ENCODE measurements at regions not wholly inside any gene's neighbourhood (a gene's known extent, or its start where the extent isn't known, plus 50 kb on each side); places are given as distances from the start of the nearest gene placed in this dataset.

DNA sequence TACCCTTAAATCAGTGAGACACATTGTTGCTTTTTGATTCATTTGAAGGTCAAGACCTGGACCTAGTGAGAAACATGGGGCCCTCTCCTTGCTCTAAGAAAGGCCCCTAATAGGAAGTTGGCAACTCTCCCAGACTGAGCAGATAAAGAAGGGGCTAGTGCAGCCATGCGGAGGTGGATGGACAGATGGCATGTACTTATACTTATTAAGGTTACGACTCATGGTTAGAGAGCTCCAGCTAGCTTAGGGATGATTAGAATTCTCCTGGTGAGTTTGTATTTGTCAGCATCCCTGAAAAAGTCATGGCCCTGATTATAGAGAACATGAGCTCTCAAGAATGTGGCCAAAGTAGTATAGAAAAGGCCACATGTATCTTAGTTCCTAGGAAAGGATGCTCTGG, 112.1 kb upstream of the BDNF start:
- TF ChIP-seq, protein P1, sequence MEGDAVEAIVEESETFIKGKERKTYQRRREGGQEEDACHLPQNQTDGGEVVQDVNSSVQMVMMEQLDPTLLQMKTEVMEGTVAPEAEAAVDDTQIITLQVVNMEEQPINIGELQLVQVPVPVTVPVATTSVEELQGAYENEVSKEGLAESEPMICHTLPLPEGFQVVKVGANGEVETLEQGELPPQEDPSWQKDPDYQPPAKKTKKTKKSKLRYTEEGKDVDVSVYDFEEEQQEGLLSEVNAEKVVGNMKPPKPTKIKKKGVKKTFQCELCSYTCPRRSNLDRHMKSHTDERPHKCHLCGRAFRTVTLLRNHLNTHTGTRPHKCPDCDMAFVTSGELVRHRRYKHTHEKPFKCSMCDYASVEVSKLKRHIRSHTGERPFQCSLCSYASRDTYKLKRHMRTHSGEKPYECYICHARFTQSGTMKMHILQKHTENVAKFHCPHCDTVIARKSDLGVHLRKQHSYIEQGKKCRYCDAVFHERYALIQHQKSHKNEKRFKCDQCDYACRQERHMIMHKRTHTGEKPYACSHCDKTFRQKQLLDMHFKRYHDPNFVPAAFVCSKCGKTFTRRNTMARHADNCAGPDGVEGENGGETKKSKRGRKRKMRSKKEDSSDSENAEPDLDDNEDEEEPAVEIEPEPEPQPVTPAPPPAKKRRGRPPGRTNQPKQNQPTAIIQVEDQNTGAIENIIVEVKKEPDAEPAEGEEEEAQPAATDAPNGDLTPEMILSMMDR (IDR thresholded peaks at IDR 0.05; ENCODE audit: low read length) = no peak
- no peak for TF ChIP-seq EZH2 (optimal IDR thresholded peaks at IDR 0.05; ENCODE audit: low read depth, low read length)

Measured in MM.1S (cell line).